ENCODE measurements at regions not wholly inside any gene's neighbourhood (a gene's known extent, or its start where the extent isn't known, plus 50 kb on each side); places are given as distances from the start of the nearest gene placed in this dataset.

GRCh38 chr17:73694491-73694890, 50.2 kb upstream of the SDK2 start:
- Histone ChIP-seq H3K9me3 (ENCODE audit: low read length) (no peaks in the 10 kb centered on the region), H3K4me3 (ENCODE audit: low read length) (no peak overlapping the region), H2AFZ (ENCODE audit: low read depth, low read length) (no peak overlapping the region), H3K4me1 (ENCODE audit: insufficient read depth, low read length) (peaks cover 5% of the 10 kb centered on the region), H3K27me3 (ENCODE audit: insufficient read depth, low read length) (peaks cover 7% of the 10 kb centered on the region), H3K36me3 (ENCODE audit: insufficient read depth, low read length) (no peaks in the 10 kb centered on the region)

GRCh38 chr17:73695035-73695738, 50.9 kb upstream of the SDK2 start:
- peaks cover 7% of the 10 kb centered on the region for H3K27me3 ChIP-seq (ENCODE audit: insufficient read depth, low read length)
- H2AFZ ChIP-seq (ENCODE audit: low read depth, low read length), result no peak overlapping the region
- no peaks in the 10 kb centered on the region for H3K36me3 ChIP-seq (ENCODE audit: insufficient read depth, low read length)
- no peaks in the 10 kb centered on the region for H3K9me3 ChIP-seq (ENCODE audit: low read length)
- H3K4me1 ChIP-seq (ENCODE audit: insufficient read depth, low read length), result peaks cover 5% of the 10 kb centered on the region
- no peak overlapping the region for H3K4me3 ChIP-seq (ENCODE audit: low read length)

- Histone ChIP-seq H3K36me3 (ENCODE audit: insufficient read depth, low read length) (no peaks in the 10 kb centered on the region), H2AFZ (ENCODE audit: low read depth, low read length) (no peak overlapping the region), H3K4me1 (ENCODE audit: insufficient read depth, low read length) (peaks cover 5% of the 10 kb centered on the region), H3K27me3 (ENCODE audit: insufficient read depth, low read length) (peaks cover 7% of the 10 kb centered on the region), H3K9me3 (ENCODE audit: low read length) (no peaks in the 10 kb centered on the region), H3K4me3 (ENCODE audit: low read length) (no peak overlapping the region)
Measured at GRCh38 chr17:73696251-73696650, 52.0 kb upstream of the SDK2 start.

- Histone ChIP-seq H3K4me3 (ENCODE audit: low read length) (no peak overlapping the region), H3K4me1 (ENCODE audit: insufficient read depth, low read length) (peaks cover 2% of the 10 kb centered on the region), H3K36me3 (ENCODE audit: insufficient read depth, low read length) (no peaks in the 10 kb centered on the region), H3K9me3 (ENCODE audit: low read length) (no peaks in the 10 kb centered on the region), H3K27me3 (ENCODE audit: insufficient read depth, low read length) (peaks cover 7% of the 10 kb centered on the region), H2AFZ (ENCODE audit: low read depth, low read length) (no peak overlapping the region)
Measured at GRCh38 chr17:73697872-73698271, 53.6 kb upstream of the SDK2 start.

- Histone ChIP-seq H3K9me3 (ENCODE audit: low read length) (no peaks in the 10 kb centered on the region), H3K27me3 (ENCODE audit: insufficient read depth, low read length) (peaks cover 12% of the 10 kb centered on the region), H3K4me1 (ENCODE audit: insufficient read depth, low read length) (no peaks in the 10 kb centered on the region), H2AFZ (ENCODE audit: low read depth, low read length) (no peak overlapping the region), H3K4me3 (ENCODE audit: low read length) (no peak overlapping the region), H3K36me3 (ENCODE audit: insufficient read depth, low read length) (no peaks in the 10 kb centered on the region)
Measured at GRCh38 chr17:73698966-73699365, 54.7 kb upstream of the SDK2 start.

- Histone ChIP-seq H3K27me3 (ENCODE audit: insufficient read depth, low read length) (peaks cover 12% of the 10 kb centered on the region), H2AFZ (ENCODE audit: low read depth, low read length) (no peak overlapping the region), H3K9me3 (ENCODE audit: low read length) (no peaks in the 10 kb centered on the region), H3K4me1 (ENCODE audit: insufficient read depth, low read length) (no peaks in the 10 kb centered on the region), H3K4me3 (ENCODE audit: low read length) (no peak overlapping the region), H3K36me3 (ENCODE audit: insufficient read depth, low read length) (no peaks in the 10 kb centered on the region)
Measured at GRCh38 chr17:73701701-73702100, 57.5 kb upstream of the SDK2 start.

GRCh38 chr17:73703192-73703591, 58.9 kb upstream of the SDK2 start:
- Histone ChIP-seq H2AFZ (ENCODE audit: low read depth, low read length) (no peak overlapping the region), H3K4me3 (ENCODE audit: low read length) (no peak overlapping the region), H3K27me3 (ENCODE audit: insufficient read depth, low read length) (peaks cover 5% of the 10 kb centered on the region), H3K9me3 (ENCODE audit: low read length) (no peaks in the 10 kb centered on the region), H3K36me3 (ENCODE audit: insufficient read depth, low read length) (no peaks in the 10 kb centered on the region), H3K4me1 (ENCODE audit: insufficient read depth, low read length) (no peaks in the 10 kb centered on the region)

GRCh38 chr17:73703917-73704316, 59.7 kb upstream of the SDK2 start:
- peaks cover 5% of the 10 kb centered on the region for H3K27me3 ChIP-seq (ENCODE audit: insufficient read depth, low read length)
- H3K9me3 ChIP-seq (ENCODE audit: low read length), result no peaks in the 10 kb centered on the region
- no peak overlapping the region for H3K4me3 ChIP-seq (ENCODE audit: low read length)
- H3K4me1 ChIP-seq (ENCODE audit: insufficient read depth, low read length), result no peaks in the 10 kb centered on the region
- H2AFZ ChIP-seq (ENCODE audit: low read depth, low read length), result no peak overlapping the region
- H3K36me3 ChIP-seq (ENCODE audit: insufficient read depth, low read length), result no peaks in the 10 kb centered on the region

GRCh38 chr17:73705594-73705993, 61.3 kb upstream of the SDK2 start:
- H2AFZ ChIP-seq (ENCODE audit: low read depth, low read length), result no peak overlapping the region

GRCh38 chr17:73706428-73706827, 62.2 kb upstream of the SDK2 start:
- H3K4me1 ChIP-seq (ENCODE audit: insufficient read depth, low read length), result no peaks in the 10 kb centered on the region
- peaks cover 5% of the 10 kb centered on the region for H3K27me3 ChIP-seq (ENCODE audit: insufficient read depth, low read length)
- H3K9me3 ChIP-seq (ENCODE audit: low read length), result no peaks in the 10 kb centered on the region
- H3K36me3 ChIP-seq (ENCODE audit: insufficient read depth, low read length), result no peaks in the 10 kb centered on the region
- no peak overlapping the region for H3K4me3 ChIP-seq (ENCODE audit: low read length)
- no peak overlapping the region for H2AFZ ChIP-seq (ENCODE audit: low read depth, low read length)

More at GRCh38 chr17:73705594-73705993, 61.3 kb upstream of the SDK2 start:
- H3K36me3 ChIP-seq (ENCODE audit: insufficient read depth, low read length), result no peaks in the 10 kb centered on the region
- H3K27me3 ChIP-seq (ENCODE audit: insufficient read depth, low read length), result peaks cover 5% of the 10 kb centered on the region
- H3K4me3 ChIP-seq (ENCODE audit: low read length), result no peak overlapping the region
- no peaks in the 10 kb centered on the region for H3K4me1 ChIP-seq (ENCODE audit: insufficient read depth, low read length)
- no peaks in the 10 kb centered on the region for H3K9me3 ChIP-seq (ENCODE audit: low read length)

- no peak overlapping the region for H3K4me3 ChIP-seq (ENCODE audit: low read length)
- no peaks in the 10 kb centered on the region for H3K9me3 ChIP-seq (ENCODE audit: low read length)
- no peak overlapping the region for H2AFZ ChIP-seq (ENCODE audit: low read depth, low read length)
- H3K36me3 ChIP-seq (ENCODE audit: insufficient read depth, low read length), result no peaks in the 10 kb centered on the region
- H3K27me3 ChIP-seq (ENCODE audit: insufficient read depth, low read length), result peaks cover 5% of the 10 kb centered on the region
- H3K4me1 ChIP-seq (ENCODE audit: insufficient read depth, low read length), result no peaks in the 10 kb centered on the region
Measured at GRCh38 chr17:73706858-73707257, 62.6 kb upstream of the SDK2 start.

- no peaks in the 10 kb centered on the region for H3K9me3 ChIP-seq (ENCODE audit: low read length)
- H2AFZ ChIP-seq (ENCODE audit: low read depth, low read length), result no peak overlapping the region
- H3K4me1 ChIP-seq (ENCODE audit: insufficient read depth, low read length), result no peaks in the 10 kb centered on the region
- H3K36me3 ChIP-seq (ENCODE audit: insufficient read depth, low read length), result no peaks in the 10 kb centered on the region
- no peak overlapping the region for H3K4me3 ChIP-seq (ENCODE audit: low read length)
- peaks cover 5% of the 10 kb centered on the region for H3K27me3 ChIP-seq (ENCODE audit: insufficient read depth, low read length)
Measured at GRCh38 chr17:73707358-73707757, 63.1 kb upstream of the SDK2 start.

GRCh38 chr17:73710095-73710592, 65.9 kb upstream of the SDK2 start:
- Histone ChIP-seq H3K36me3 (ENCODE audit: insufficient read depth, low read length) (no peaks in the 10 kb centered on the region), H3K27me3 (ENCODE audit: insufficient read depth, low read length) (peaks cover 3% of the 10 kb centered on the region), H2AFZ (ENCODE audit: low read depth, low read length) (no peak overlapping the region), H3K9me3 (ENCODE audit: low read length) (no peaks in the 10 kb centered on the region), H3K4me1 (ENCODE audit: insufficient read depth, low read length) (peaks cover 4% of the 10 kb centered on the region), H3K4me3 (ENCODE audit: low read length) (no peak overlapping the region)

GRCh38 chr17:73711184-73711583, 66.9 kb upstream of the SDK2 start:
- no peak overlapping the region for H3K4me3 ChIP-seq (ENCODE audit: low read length)
- peaks cover 3% of the 10 kb centered on the region for H3K27me3 ChIP-seq (ENCODE audit: insufficient read depth, low read length)
- H3K9me3 ChIP-seq (ENCODE audit: low read length), result no peaks in the 10 kb centered on the region
- no peaks in the 10 kb centered on the region for H3K36me3 ChIP-seq (ENCODE audit: insufficient read depth, low read length)
- no peak overlapping the region for H2AFZ ChIP-seq (ENCODE audit: low read depth, low read length)
- H3K4me1 ChIP-seq (ENCODE audit: insufficient read depth, low read length), result peaks cover 4% of the 10 kb centered on the region
